ENCODE measurements at regions not wholly inside any gene's neighbourhood (a gene's known extent, or its start where the extent isn't known, plus 50 kb on each side); places are given as distances from the start of the nearest gene placed in this dataset.

DNA sequence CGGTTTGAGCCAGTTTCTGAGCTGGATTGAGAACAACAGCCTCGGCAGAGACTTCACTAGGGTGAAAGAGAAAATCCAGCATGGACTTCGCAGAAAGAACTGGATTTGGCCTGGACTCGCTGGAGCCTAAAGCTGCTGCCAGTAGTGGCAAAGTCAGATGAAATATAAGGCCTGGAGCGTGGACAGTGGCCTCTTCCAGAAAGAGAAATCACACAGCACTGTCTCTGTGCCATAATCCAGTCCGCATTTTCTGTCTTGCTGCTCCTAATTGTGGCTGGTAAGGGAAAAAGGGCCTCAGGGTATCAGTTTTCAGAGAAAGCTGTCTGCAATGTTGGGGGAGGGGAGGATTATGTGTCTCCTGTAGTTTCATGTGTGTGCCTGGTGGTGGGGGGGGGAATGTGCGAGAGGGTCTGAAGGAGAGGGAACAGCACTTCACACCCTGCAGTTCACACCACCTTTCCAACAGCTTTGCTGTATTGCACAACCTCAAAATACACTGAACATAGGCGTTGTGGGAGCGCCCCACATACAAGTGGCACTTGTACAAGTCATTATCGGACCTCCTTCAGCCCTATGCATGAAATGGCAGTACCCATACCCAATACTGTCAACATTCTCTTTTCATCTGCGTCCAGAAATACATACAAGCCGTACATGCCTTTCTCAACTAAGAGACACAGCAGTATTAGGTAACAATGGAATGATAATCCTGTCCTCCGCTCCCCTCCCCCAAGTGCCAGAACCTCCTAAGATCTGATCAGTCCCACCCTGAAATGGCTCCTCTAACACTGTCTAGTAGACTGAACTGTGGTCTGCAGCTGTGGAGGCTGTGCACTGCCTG lies 107.5 kb upstream of the ATF7IP start (continued):
- TF ChIP-seq, protein P1, sequence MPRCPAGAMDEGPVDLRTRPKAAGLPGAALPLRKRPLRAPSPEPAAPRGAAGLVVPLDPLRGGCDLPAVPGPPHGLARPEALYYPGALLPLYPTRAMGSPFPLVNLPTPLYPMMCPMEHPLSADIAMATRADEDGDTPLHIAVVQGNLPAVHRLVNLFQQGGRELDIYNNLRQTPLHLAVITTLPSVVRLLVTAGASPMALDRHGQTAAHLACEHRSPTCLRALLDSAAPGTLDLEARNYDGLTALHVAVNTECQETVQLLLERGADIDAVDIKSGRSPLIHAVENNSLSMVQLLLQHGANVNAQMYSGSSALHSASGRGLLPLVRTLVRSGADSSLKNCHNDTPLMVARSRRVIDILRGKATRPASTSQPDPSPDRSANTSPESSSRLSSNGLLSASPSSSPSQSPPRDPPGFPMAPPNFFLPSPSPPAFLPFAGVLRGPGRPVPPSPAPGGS (CRISPR knock-in tag; IDR thresholded peaks at IDR 0.05), result no peak
- TF ChIP-seq HDAC2 (CRISPR knock-in tag; IDR thresholded peaks at IDR 0.05), result peak; percentile 75
- TF ChIP-seq, protein P2, sequence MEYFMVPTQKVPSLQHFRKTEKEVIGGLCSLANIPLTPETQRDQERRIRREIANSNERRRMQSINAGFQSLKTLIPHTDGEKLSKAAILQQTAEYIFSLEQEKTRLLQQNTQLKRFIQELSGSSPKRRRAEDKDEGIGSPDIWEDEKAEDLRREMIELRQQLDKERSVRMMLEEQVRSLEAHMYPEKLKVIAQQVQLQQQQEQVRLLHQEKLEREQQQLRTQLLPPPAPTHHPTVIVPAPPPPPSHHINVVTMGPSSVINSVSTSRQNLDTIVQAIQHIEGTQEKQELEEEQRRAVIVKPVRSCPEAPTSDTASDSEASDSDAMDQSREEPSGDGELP (IDR thresholded peaks at IDR 0.05; ENCODE audit: borderline replicate concordance, low read depth), result peak; percentile 62; the same call in 1 of the 2 replicates
- TF ChIP-seq SAFB2 (CRISPR knock-in tag; IDR thresholded peaks at IDR 0.05; ENCODE audit: borderline replicate concordance, low read depth), result 0 out of 2 replicates have a peak, but pooled peaks have one; percentile 47
- no peak for TF ChIP-seq CENPT (CRISPR knock-in tag; IDR thresholded peaks at IDR 0.05; ENCODE audit: low read depth)
- TF ChIP-seq HMG20B (CRISPR knock-in tag; conservative IDR thresholded peaks at IDR 0.05), result no peak
- TF ChIP-seq, protein P3, sequence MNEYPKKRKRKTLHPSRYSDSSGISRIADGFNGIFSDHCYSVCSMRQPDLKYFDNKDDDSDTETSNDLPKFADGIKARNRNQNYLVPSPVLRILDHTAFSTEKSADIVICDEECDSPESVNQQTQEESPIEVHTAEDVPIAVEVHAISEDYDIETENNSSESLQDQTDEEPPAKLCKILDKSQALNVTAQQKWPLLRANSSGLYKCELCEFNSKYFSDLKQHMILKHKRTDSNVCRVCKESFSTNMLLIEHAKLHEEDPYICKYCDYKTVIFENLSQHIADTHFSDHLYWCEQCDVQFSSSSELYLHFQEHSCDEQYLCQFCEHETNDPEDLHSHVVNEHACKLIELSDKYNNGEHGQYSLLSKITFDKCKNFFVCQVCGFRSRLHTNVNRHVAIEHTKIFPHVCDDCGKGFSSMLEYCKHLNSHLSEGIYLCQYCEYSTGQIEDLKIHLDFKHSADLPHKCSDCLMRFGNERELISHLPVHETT (CRISPR knock-in tag; conservative IDR thresholded peaks at IDR 0.05), result peak; percentile 60; the same call in 1 of the 2 replicates
- TF ChIP-seq, protein P4, sequence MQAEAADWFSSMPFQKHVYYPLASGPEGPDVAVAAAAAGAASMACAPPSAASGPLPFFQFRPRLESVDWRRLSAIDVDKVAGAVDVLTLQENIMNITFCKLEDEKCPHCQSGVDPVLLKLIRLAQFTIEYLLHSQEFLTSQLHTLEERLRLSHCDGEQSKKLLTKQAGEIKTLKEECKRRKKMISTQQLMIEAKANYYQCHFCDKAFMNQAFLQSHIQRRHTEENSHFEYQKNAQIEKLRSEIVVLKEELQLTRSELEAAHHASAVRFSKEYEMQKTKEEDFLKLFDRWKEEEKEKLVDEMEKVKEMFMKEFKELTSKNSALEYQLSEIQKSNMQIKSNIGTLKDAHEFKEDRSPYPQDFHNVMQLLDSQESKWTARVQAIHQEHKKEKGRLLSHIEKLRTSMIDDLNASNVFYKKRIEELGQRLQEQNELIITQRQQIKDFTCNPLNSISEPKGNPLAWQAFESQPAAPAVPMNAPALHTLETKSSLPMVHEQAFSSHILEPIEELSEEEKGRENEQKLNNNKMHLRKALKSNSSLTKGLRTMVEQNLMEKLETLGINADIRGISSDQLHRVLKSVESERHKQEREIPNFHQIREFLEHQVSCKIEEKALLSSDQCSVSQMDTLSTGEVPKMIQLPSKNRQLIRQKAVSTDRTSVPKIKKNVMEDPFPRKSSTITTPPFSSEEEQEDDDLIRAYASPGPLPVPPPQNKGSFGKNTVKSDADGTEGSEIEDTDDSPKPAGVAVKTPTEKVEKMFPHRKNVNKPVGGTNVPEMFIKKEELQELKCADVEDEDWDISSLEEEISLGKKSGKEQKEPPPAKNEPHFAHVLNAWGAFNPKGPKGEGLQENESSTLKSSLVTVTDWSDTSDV (CRISPR knock-in tag; IDR thresholded peaks at IDR 0.05), result no peak
- TF ChIP-seq CCAR2 (optimal IDR thresholded peaks at IDR 0.05; ENCODE audit: low read depth, low read length), result peak; percentile 34
- TF ChIP-seq ZNF615 (CRISPR knock-in tag; IDR thresholded peaks at IDR 0.05; ENCODE audit: borderline replicate concordance), result 0 out of 2 replicates have a peak, but pooled peaks have one; percentile 45
- TF ChIP-seq NCOA1 (CRISPR knock-in tag; IDR thresholded peaks at IDR 0.05), result no peak
- no peak for TF ChIP-seq ZNF34 (CRISPR knock-in tag; IDR thresholded peaks at IDR 0.05; ENCODE audit: borderline replicate concordance)
- no peak for TF ChIP-seq JUN (CRISPR knock-in tag; IDR thresholded peaks at IDR 0.05)
- TF ChIP-seq ZNF138 (CRISPR knock-in tag; IDR thresholded peaks at IDR 0.05; ENCODE audit: low read depth), result no peak
- TF ChIP-seq ZNF30 (CRISPR knock-in tag; IDR thresholded peaks at IDR 0.05), result no peak
- TF ChIP-seq, protein P5, sequence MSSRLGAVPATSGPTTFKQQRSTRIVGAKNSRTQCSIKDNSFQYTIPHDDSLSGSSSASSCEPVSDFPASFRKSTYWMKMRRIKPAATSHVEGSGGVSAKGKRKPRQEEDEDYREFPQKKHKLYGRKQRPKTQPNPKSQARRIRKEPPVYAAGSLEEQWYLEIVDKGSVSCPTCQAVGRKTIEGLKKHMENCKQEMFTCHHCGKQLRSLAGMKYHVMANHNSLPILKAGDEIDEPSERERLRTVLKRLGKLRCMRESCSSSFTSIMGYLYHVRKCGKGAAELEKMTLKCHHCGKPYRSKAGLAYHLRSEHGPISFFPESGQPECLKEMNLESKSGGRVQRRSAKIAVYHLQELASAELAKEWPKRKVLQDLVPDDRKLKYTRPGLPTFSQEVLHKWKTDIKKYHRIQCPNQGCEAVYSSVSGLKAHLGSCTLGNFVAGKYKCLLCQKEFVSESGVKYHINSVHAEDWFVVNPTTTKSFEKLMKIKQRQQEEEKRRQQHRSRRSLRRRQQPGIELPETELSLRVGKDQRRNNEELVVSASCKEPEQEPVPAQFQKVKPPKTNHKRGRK (CRISPR knock-in tag; IDR thresholded peaks at IDR 0.05), result no peak
- TF ChIP-seq, protein P6, sequence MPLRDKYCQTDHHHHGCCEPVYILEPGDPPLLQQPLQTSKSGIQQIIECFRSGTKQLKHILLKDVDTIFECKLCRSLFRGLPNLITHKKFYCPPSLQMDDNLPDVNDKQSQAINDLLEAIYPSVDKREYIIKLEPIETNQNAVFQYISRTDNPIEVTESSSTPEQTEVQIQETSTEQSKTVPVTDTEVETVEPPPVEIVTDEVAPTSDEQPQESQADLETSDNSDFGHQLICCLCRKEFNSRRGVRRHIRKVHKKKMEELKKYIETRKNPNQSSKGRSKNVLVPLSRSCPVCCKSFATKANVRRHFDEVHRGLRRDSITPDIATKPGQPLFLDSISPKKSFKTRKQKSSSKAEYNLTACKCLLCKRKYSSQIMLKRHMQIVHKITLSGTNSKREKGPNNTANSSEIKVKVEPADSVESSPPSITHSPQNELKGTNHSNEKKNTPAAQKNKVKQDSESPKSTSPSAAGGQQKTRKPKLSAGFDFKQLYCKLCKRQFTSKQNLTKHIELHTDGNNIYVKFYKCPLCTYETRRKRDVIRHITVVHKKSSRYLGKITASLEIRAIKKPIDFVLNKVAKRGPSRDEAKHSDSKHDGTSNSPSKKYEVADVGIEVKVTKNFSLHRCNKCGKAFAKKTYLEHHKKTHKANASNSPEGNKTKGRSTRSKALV (CRISPR knock-in tag; IDR thresholded peaks at IDR 0.05), result peak; percentile 60; the same call in 1 of the 2 replicates
- TF ChIP-seq MZF1 (CRISPR knock-in tag; IDR thresholded peaks at IDR 0.05; ENCODE audit: borderline replicate concordance), result no peak
- no peak for TF ChIP-seq JARID2 (CRISPR knock-in tag; IDR thresholded peaks at IDR 0.05; ENCODE audit: insufficient replicate concordance)

All from HepG2 (cell line).